Mammary epithelial cell (primary cell): ENCODE measurements at regions not wholly inside any gene's neighbourhood (a gene's known extent, or its start where the extent isn't known, plus 50 kb on each side); places are given as distances from the start of the nearest gene placed in this dataset.

Experiments
- CTCF ChIP-seq, 2 donors: IDR thresholded peaks in 1 of 2; conservative IDR thresholded peaks in 1 of 2; 2 replicates each; pipeline ENCODE4 v1.5.1; 2011 to 2012; ENCODE audit warnings: inconsistent platforms in 2 of 2, low read length in 2 of 2, mild to moderate bottlenecking in 2 of 2, control low read depth in 1 of 2, low read depth in 1 of 2; ENCODE audit not compliant: insufficient read depth in 1 of 2; ENCODE audit errors: extremely low read depth in 1 of 2
- EZH2 ChIP-seq: IDR thresholded peaks from 2 replicates; pipeline ENCODE4 v1.6.1; 2012; ENCODE audit warnings: low read length, inconsistent platforms, borderline replicate concordance

GRCh38 chr2:82481207-82481606, 1977.9 kb downstream of the SUCLG1 start:
- no peak for TF ChIP-seq CTCF (conservative IDR thresholded peaks at IDR 0.05 in 1 of 2, IDR thresholded peaks at IDR 0.05 in 1 of 2; ENCODE audit: extremely low read depth in 1 of 2, insufficient read depth in 1 of 2, low read depth in 1 of 2, low read length in 2 of 2)
- no peak for TF ChIP-seq EZH2
